IPS-20b (cell line): ENCODE measurements at regions not wholly inside any gene's neighbourhood (a gene's known extent, or its start where the extent isn't known, plus 50 kb on each side); places are given as distances from the start of the nearest gene placed in this dataset.
"Not testable (repeated sequence)": the region's sequence is repeated elsewhere in the genome, so short reads cannot be mapped to it uniquely, and the experiment has no call there.

Source experiments
- H3K27ac ChIP-seq: one replicate; pipeline ENCODE4 v1.5.1; 2013; ENCODE audit warnings: low read length
- H3K27me3 ChIP-seq: 2 replicates; pipeline ENCODE4 v1.6.1; 2013; ENCODE audit warnings: mild to moderate bottlenecking, low read length, inconsistent platforms; ENCODE audit not compliant: insufficient read depth
- H3K36me3 ChIP-seq: 2 replicates; pipeline ENCODE4 v1.6.1; 2013; ENCODE audit warnings: low read depth, mild to moderate bottlenecking, inconsistent platforms, low read length, moderate library complexity; ENCODE audit not compliant: insufficient read depth
- H3K4me1 ChIP-seq: 2 replicates; pipeline ENCODE4 v1.6.1; 2013; ENCODE audit warnings: mild to moderate bottlenecking, control low read depth, inconsistent platforms, low read length, moderate library complexity; ENCODE audit not compliant: insufficient read depth
- H3K4me3 ChIP-seq: 2 replicates; pipeline ENCODE4 v1.5.1; 2013; ENCODE audit warnings: mild to moderate bottlenecking, low read length, inconsistent platforms
- H3K9ac ChIP-seq: 2 replicates; pipeline ENCODE4 v1.6.1; 2013; ENCODE audit warnings: low read depth, mild to moderate bottlenecking, inconsistent platforms, low read length, moderate library complexity
- H3K9me3 ChIP-seq: 2 replicates; pipeline ENCODE4 v1.6.1; 2013; ENCODE audit warnings: mild to moderate bottlenecking, low read depth, low read length, inconsistent platforms; ENCODE audit not compliant: insufficient read depth

GRCh38 chr7:52410032-52410431 is 625.4 kb upstream of the POM121L12 start:
- Histone ChIP-seq H3K9ac (no peak overlapping the region), H3K36me3 (no peaks in the 10 kb centered on the region), H3K9me3 (no peaks in the 10 kb centered on the region; the same call in 1 of the 2 replicates), H3K4me1 (no peaks in the 10 kb centered on the region), H3K4me3 (no peak overlapping the region), H3K27ac (no peak overlapping the region), H3K27me3 (no peaks in the 10 kb centered on the region)

GRCh38 chr7:52406808-52407207 is 628.6 kb upstream of the POM121L12 start:
- Histone ChIP-seq H3K9ac (no peak overlapping the region), H3K9me3 (no peaks in the 10 kb centered on the region; the same call in 1 of the 2 replicates), H3K4me3 (no peak overlapping the region), H3K27ac (no peak overlapping the region), H3K4me1 (no peaks in the 10 kb centered on the region), H3K27me3 (no peaks in the 10 kb centered on the region), H3K36me3 (no peaks in the 10 kb centered on the region)

- Histone ChIP-seq H3K4me1 (no peaks in the 10 kb centered on the region), H3K36me3 (no peaks in the 10 kb centered on the region), H3K9me3 (peaks cover 25% of the 10 kb centered on the region), H3K27ac (no peak overlapping the region), H3K4me3 (no peak overlapping the region), H3K9ac (no peak overlapping the region), H3K27me3 (no peaks in the 10 kb centered on the region)
Observed at GRCh38 chr7:52382731-52383130, 652.7 kb upstream of the POM121L12 start.

- H3K4me1 ChIP-seq, result no peaks in the 10 kb centered on the region
Observed at GRCh38 chr7:52369922-52370321, 665.5 kb upstream of the POM121L12 start.

GRCh38 chr7:52365349-52365748 is 670.1 kb upstream of the POM121L12 start:
- Histone ChIP-seq H3K9ac (no peak overlapping the region), H3K9me3 (no peaks in the 10 kb centered on the region), H3K36me3 (no peaks in the 10 kb centered on the region), H3K27ac (no peak overlapping the region), H3K27me3 (no peaks in the 10 kb centered on the region), H3K4me3 (no peak overlapping the region), H3K4me1 (no peaks in the 10 kb centered on the region)

More at GRCh38 chr7:52369922-52370321, 665.5 kb upstream of the POM121L12 start:
- H3K36me3 ChIP-seq, result no peaks in the 10 kb centered on the region
- no peak overlapping the region for H3K4me3 ChIP-seq
- no peak overlapping the region for H3K9ac ChIP-seq
- no peaks in the 10 kb centered on the region for H3K27me3 ChIP-seq
- H3K9me3 ChIP-seq, result no peaks in the 10 kb centered on the region
- no peak overlapping the region for H3K27ac ChIP-seq

GRCh38 chr7:52362521-52362920 is 672.9 kb upstream of the POM121L12 start:
- H3K27ac ChIP-seq, result no peak overlapping the region
- H3K36me3 ChIP-seq, result no peaks in the 10 kb centered on the region
- no peaks in the 10 kb centered on the region for H3K9me3 ChIP-seq
- H3K4me3 ChIP-seq, result no peak overlapping the region
- H3K9ac ChIP-seq, result no peak overlapping the region
- no peaks in the 10 kb centered on the region for H3K27me3 ChIP-seq
- H3K4me1 ChIP-seq, result no peaks in the 10 kb centered on the region

GRCh38 chr7:52360541-52360940 is 674.9 kb upstream of the POM121L12 start:
- Histone ChIP-seq H3K36me3 (no peaks in the 10 kb centered on the region), H3K9ac (no peak overlapping the region)

GRCh38 chr7:52355053-52355452 is 680.4 kb upstream of the POM121L12 start:
- H3K4me1 ChIP-seq, result no peaks in the 10 kb centered on the region
- no peak overlapping the region for H3K4me3 ChIP-seq
- no peaks in the 10 kb centered on the region for H3K27me3 ChIP-seq
- H3K9ac ChIP-seq, result no peak overlapping the region
- H3K27ac ChIP-seq, result no peak overlapping the region
- no peaks in the 10 kb centered on the region for H3K36me3 ChIP-seq
- H3K9me3 ChIP-seq, result no peaks in the 10 kb centered on the region

More at GRCh38 chr7:52360541-52360940, 674.9 kb upstream of the POM121L12 start:
- H3K4me3 ChIP-seq, result no peak overlapping the region
- H3K27ac ChIP-seq, result no peak overlapping the region
- H3K9me3 ChIP-seq, result no peaks in the 10 kb centered on the region
- no peaks in the 10 kb centered on the region for H3K4me1 ChIP-seq
- H3K27me3 ChIP-seq, result no peaks in the 10 kb centered on the region

GRCh38 chr7:52352013-52352981 is 683.1 kb upstream of the POM121L12 start:
- H3K27me3 ChIP-seq, result no peaks in the 10 kb centered on the region
- H3K4me1 ChIP-seq, result no peaks in the 10 kb centered on the region
- H3K36me3 ChIP-seq, result no peaks in the 10 kb centered on the region
- H3K27ac ChIP-seq, result no peak overlapping the region
- H3K4me3 ChIP-seq, result no peak overlapping the region
- H3K9ac ChIP-seq, result no peak overlapping the region
- no peaks in the 10 kb centered on the region for H3K9me3 ChIP-seq

GRCh38 chr7:52344015-52344414 is 691.4 kb upstream of the POM121L12 start:
- Histone ChIP-seq H3K27me3 (no peaks in the 10 kb centered on the region), H3K27ac (no peak overlapping the region), H3K36me3 (no peaks in the 10 kb centered on the region), H3K4me3 (no peak overlapping the region), H3K9ac (no peak overlapping the region), H3K4me1 (no peaks in the 10 kb centered on the region), H3K9me3 (no peaks in the 10 kb centered on the region)

GRCh38 chr7:52340067-52340466 is 695.4 kb upstream of the POM121L12 start:
- Histone ChIP-seq H3K9me3 (no peaks in the 10 kb centered on the region), H3K4me3 (no peak overlapping the region), H3K9ac (no peak overlapping the region), H3K27me3 (no peaks in the 10 kb centered on the region), H3K36me3 (no peaks in the 10 kb centered on the region), H3K27ac (no peak overlapping the region), H3K4me1 (no peaks in the 10 kb centered on the region)

- not testable (repeated sequence) for H3K4me1 ChIP-seq, H3K27ac ChIP-seq, H3K9ac ChIP-seq, H3K4me3 ChIP-seq, H3K36me3 ChIP-seq, H3K9me3 ChIP-seq, H3K27me3 ChIP-seq
Observed at GRCh38 chr7:52328328-52328727, 707.1 kb upstream of the POM121L12 start.
